Mammary epithelial cell (primary cell): ENCODE measurements at regions not wholly inside any gene's neighbourhood (a gene's known extent, or its start where the extent isn't known, plus 50 kb on each side); places are given as distances from the start of the nearest gene placed in this dataset.

Experiments used
- CTCF ChIP-seq, 2 donors: IDR thresholded peaks in 1 of 2; conservative IDR thresholded peaks in 1 of 2; 2 replicates each; pipeline ENCODE4 v1.5.1; 2011 to 2012; ENCODE audit warnings: inconsistent platforms in 2 of 2, low read length in 2 of 2, mild to moderate bottlenecking in 2 of 2, control low read depth in 1 of 2, low read depth in 1 of 2; ENCODE audit not compliant: insufficient read depth in 1 of 2; ENCODE audit errors: extremely low read depth in 1 of 2
- EZH2 ChIP-seq: IDR thresholded peaks from 2 replicates; pipeline ENCODE4 v1.6.1; 2012; ENCODE audit warnings: low read length, inconsistent platforms, borderline replicate concordance

GRCh38 chr3:181549266-181549665 is 162.5 kb upstream of the SOX2 start:
- peak in 1 of 2 donors; percentile 16 for TF ChIP-seq CTCF (conservative IDR thresholded peaks at IDR 0.05 in 1 of 2, IDR thresholded peaks at IDR 0.05 in 1 of 2; ENCODE audit: extremely low read depth in 1 of 2, insufficient read depth in 1 of 2, low read depth in 1 of 2, low read length in 2 of 2)
- no peak for TF ChIP-seq EZH2
